ENCODE measurements at regions not wholly inside any gene's neighbourhood (a gene's known extent, or its start where the extent isn't known, plus 50 kb on each side); places are given as distances from the start of the nearest gene placed in this dataset.

DNA sequence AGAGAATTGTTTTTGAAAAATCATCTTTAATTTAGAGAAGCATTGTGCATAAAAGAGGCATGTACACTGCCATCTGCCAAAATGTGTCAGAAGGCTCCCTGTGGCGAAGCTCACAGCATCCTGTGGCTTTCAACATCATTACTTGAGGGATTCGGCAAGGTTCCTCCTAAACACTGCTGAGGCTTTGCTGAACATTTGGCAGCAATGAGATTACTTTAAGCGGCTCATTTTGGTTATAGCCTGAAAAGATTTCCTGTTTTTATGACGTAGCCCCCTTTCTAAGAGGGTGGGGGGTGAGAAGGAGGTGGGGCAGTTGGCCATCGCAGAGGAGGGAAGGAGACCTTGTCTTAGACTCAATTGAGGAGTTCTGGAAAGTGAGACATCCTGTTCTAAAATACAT is 469.4 kb downstream of the RASEF start:
- DNase-seq, result peak in 3 of 4 experiments; percentile 21 to 36 (median 21)

- DNase-seq, result no peak
These were observed 465.4 kb downstream of the RASEF start for GRCh38 chr9:82597241-82598203.

- DNase-seq, result no peak
These were observed 464.5 kb downstream of the RASEF start for GRCh38 chr9:82598241-82599039.

DNA sequence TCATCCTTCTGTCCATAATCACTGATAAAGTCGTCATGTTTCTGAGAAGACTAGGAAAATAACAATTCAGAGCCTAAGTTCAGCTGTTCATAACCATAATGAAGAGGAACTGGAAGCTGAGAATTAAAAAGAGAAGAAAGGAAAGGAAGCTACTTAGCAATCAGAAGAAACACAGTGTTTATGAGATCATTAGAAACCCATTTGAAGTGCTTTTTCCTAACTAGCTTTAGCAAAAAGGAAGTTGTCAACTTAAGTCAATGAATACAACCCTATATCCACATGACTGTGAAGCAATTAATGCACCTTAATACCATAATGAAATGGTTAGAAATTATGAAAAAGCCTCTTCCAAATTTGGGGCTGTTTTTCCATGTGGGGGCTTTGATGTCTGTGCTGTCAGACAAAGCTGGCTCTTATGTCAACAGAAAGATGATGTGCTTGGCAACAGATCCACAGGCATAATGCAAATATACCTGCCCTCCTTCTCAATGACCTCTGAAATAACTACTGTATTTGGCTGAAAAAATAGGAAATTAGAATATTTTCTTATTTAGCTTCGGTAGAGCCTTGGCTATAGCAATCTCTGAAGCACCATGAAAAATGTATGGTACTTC is 463.5 kb downstream of the RASEF start:
- peak in 3 of 4 experiments; percentile 3 to 77 (median 64) for DNase-seq

- no peak for DNase-seq
These were observed 462.2 kb downstream of the RASEF start for GRCh38 chr9:82600536-82601292.

DNA sequence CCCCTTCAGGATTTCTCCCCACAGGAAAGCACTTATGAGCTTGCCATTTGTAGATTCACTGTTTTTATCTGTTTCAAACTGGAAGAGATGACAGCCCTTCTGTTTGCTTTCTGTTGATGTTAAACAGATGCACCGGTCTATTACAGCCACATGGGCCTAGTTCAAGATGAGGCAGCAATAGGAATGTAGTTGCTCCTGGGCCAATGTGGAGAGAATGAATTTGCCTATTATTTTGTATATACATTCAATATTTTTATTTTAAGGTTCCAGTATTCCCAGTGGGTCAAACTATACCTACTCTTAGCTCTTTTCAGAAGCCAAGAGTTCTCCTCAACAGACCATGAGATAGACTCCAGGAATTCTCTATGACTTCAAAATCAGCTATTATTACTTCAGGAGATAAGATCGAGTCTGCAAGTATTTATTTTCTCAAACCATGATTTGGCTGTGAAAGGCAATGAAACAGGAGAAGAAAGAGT is 461.6 kb downstream of the RASEF start:
- no peak for DNase-seq

- DNase-seq, result peak in 1 of 4 experiments; percentile 9
These were observed 457.8 kb downstream of the RASEF start for GRCh38 chr9:82604947-82605656.

DNA sequence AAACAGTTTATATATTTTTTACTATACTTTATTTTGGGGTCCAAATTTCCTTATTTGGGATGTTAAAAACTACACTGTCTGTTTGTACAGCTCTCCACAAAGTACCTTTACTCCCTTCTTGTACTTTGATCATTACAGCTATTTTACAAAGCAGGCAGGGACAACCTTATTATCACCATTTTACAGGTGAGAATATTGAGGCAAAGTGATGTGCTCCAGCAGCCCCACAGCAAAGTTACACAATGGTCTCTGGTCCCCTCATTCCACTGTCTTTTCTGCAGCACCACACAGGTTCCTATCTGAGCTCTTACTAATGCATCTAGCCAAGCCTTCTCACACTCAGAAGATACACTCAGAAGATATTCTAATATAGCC is 457.3 kb downstream of the RASEF start:
- no peak for DNase-seq

- DNase-seq, result no peak
These were observed 456.9 kb downstream of the RASEF start for GRCh38 chr9:82606071-82606470.

DNA sequence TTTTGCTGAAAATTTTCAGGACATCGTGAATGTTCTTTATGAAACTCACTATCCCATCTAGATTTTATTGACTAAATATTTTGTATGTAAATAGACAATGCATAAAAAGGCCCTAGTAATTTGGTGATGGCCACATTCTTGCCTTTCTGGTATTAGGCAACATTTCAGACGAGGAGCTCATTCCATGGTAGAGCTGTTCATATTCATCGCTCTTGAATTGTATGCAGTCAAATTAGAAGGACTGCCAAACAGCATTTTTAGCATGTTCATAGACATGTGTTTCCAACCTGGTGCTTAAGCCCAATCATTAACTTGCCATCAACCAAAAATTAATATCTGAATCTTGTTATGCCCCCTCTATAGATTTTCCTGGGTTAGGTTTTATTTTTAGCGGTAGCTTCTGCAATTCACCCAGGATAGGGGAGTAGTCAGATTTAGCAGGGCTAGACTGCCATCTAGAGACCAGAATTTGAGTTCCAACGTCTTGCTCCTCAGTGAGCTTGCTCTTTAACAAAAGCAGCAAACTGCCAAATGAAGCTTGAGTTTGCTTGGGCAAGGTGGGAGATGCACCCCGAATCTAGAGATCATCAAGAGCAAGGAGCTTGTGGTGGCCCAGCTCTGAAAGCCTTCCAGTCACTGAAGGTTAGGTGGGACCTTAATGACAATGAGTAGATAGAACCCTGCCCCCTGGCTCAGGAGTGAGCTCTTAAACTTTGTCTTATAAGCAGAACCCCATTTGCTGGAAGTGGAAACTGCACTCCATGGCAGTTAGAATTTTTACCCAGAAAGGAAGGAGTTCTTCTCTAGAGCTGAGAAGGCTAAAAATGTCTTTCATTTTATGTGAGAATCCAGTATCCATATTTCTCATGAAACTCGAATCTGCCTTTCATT is 456.2 kb downstream of the RASEF start:
- DNase-seq, result peak; percentile 79 to 86 (median 82)

- DNase-seq, result no peak
These were observed 454.5 kb downstream of the RASEF start for GRCh38 chr9:82608487-82608886.

DNA sequence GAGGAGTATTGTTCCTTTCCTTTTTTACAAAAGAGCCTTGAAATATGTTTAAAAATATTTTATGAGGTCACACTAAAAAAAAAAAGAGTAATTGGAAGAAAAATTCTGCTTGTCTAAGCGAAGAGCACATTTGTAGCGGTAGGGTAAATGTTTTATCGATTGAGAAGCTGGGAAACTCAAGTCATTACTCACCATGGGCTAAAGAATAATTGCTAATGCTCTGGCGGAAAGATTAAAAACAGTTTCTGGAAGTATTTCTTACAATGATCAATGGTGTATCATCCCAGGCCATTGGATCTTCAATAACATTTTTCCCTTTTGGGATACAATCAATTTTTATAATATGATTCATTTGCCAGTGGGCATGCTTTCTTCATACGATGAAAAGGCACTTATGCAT is 450.0 kb downstream of the RASEF start:
- DNase-seq, result no peak

GRCh38 chr9:82613498-82613897 is 449.4 kb downstream of the RASEF start:
- DNase-seq, result no peak

GRCh38 chr9:82616545-82616944 is 446.4 kb downstream of the RASEF start:
- DNase-seq, result no peak

DNA sequence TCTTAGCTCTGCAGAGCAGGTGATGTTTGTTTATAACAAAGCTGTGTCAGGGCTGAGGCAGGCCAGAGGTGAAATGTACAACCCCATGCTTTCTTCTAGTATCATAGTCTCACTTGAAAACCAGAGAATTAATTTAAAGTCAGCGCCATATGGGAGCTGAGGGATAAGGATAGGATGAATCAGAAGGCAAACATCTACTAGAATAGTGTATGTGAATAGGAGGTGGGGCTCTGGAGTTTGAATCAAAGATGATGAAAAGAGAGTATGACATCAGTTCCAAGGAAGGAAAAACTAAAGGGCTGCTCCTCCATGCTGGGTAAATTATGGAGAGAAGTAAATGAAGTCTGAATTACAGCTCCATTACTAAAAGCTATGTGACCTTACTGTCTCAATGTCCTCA is 441.5 kb downstream of the RASEF start:
- DNase-seq, result no peak

DNA sequence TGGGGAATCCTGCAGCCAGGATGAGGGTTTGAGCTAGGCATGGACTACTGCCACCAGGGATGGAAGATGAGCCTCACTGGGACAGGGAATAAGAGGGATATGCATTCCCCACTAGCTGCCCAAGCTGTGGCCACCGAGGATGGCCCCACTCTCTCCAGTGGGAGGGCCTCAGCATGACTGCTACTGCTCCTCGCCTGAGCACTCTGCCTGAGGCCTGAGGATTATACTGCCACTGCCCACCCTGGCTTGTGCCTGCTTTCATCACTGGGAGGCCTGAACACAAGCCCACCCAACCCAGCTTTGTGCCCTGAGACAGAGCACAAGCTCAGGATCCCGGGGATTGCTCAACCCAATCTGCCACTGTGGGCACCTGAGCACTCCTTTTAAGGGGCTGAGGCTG is 425.6 kb downstream of the RASEF start:
- no peak for DNase-seq

GRCh38 chr9:82645600-82645999 is 417.3 kb downstream of the RASEF start:
- no peak for DNase-seq

DNA sequence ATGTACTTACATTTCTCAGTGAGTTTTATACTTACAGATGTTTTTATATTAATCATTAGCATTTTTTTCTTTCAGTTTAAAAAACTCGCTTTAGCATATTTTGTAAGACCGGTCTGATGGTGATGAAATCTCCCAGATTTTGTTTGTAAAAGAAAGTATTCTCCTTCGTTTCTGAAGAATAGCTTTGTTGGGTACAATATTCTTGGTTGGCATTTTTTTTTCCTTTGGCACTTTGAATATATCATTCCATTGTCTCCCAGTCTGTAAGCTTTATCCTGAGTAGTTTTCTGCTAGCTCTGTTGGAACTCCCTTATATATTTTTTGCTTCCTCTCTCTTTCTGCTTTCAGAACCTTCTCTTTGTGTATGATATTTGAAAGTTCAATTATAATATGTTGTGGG is 412.6 kb downstream of the RASEF start:
- no peak for DNase-seq

DNA sequence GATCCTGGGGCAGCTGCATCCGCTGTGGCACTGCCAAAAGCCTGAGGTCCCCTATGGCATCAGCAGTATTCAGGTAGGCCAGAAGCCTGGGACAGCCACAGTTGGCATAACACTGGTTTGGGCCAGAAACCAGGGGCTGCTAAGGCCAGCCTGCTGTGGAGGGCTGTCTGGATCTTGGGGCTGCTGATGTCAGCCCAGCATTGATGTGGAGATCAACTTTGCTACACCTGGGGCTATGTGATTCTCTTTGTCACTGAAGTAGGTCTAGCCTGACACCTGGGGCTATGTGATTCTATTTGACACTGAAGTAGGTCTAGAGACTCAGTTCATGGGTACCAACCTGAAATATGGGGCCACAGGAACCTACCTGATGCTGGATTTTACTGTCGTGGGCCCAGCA is 411.5 kb downstream of the RASEF start:
- no peak for DNase-seq

DNA sequence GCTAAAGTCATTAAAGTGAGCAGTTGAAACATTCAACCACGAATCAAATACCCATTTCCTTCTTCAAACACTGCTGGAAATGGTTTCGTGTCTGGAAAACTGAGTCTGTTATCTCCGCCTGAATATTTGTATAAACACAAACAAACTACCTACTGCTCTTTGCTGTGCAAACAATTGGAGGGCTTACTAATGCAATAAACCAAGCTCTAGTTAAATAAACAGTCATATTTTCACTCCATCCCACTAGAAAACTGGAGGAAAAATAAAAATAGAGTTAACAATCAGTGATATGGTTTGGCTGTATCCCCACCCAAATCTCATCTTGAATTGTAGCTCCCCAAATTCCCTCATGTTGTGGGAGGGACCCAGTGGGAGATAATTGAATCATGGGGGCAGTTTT is 397.6 kb downstream of the RASEF start:
- DNase-seq, result no peak
